ENCODE measurements at regions not wholly inside any gene's neighbourhood (a gene's known extent, or its start where the extent isn't known, plus 50 kb on each side); places are given as distances from the start of the nearest gene placed in this dataset.

DNA sequence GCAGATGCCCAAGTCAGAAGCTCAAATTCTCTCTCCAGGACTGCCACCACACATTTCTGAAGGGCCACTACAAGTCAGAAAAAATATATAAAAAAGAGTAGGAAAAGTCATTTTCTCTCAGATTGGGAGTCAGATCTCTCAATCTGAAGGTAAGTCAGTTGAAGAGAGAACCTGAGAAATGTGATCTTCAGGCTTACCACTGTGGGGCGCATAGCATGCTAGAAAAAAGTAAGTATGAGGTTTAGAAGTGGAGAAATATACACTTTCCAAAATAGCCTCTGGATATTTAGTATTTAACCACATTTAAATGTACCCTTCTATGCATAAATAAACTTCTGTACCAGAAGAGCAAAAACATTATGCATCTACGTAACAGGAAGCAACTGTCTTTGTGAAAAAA, 800.7 kb upstream of the CTNND2 start:
- BruUV-seq (replicated peaks), result no TSS peak
- H2AFZ ChIP-seq (ENCODE audit: low read depth, low read length, poor library complexity, severe bottlenecking), result no peak overlapping the region
- no peaks in the 10 kb centered on the region for H3K36me3 ChIP-seq (ENCODE audit: control insufficient read depth in 1 of 2, insufficient read depth in 2 of 2, low read length in 2 of 2)
- no peaks in the 10 kb centered on the region for H3K27me3 ChIP-seq (ENCODE audit: insufficient read depth, low read length)
- intact Hi-C loops (cut with micrococcal nuclease), result no loop called here
- no peaks in the 10 kb centered on the region for H3K4me1 ChIP-seq (ENCODE audit: control insufficient read depth in 1 of 2, insufficient read depth in 2 of 2, low read length in 2 of 2)
- peaks cover 7 to 18% of the 10 kb centered on the region in 2 experiments; a peak in 2 of 4 replicates for H3K9me3 ChIP-seq (ENCODE audit: control insufficient read depth in 1 of 2, insufficient read depth in 1 of 2, low read depth in 1 of 2, low read length in 2 of 2)
- no peak overlapping the region for H3K4me2 ChIP-seq (ENCODE audit: low read length)
- no peak overlapping the region for H3K27ac ChIP-seq (ENCODE audit: low read depth, low read length)
- no peak for TF ChIP-seq ZFX (IDR thresholded peaks at IDR 0.05)
- no peak for TF ChIP-seq EZH2 (IDR thresholded peaks at IDR 0.05)
- no peak for TF ChIP-seq EGR1 (IDR thresholded peaks at IDR 0.05; ENCODE audit: low read depth)
- TF ChIP-seq CEBPB (IDR thresholded peaks at IDR 0.05; ENCODE audit: low read depth), result no peak
- no peak for TF ChIP-seq POLR2A (IDR thresholded peaks at IDR 0.05; ENCODE audit: borderline replicate concordance, extremely low read depth, insufficient read depth, insufficient read length)
- TF ChIP-seq TCF7L2 (IDR thresholded peaks at IDR 0.05; ENCODE audit: borderline replicate concordance, extremely low read depth, insufficient read depth, insufficient read length), result no peak
- TF ChIP-seq RAD21 (IDR thresholded peaks at IDR 0.05; ENCODE audit: low read depth), result no peak
- TF ChIP-seq POLR2AphosphoS5 (IDR thresholded peaks at IDR 0.05; ENCODE audit: low read depth, low read length), result no peak
- no peak for TF ChIP-seq SIN3A (IDR thresholded peaks at IDR 0.05; ENCODE audit: low read depth)
- TF ChIP-seq SRF (IDR thresholded peaks at IDR 0.05; ENCODE audit: low read depth), result no peak
- TF ChIP-seq FOSL1 (IDR thresholded peaks at IDR 0.05; ENCODE audit: low read depth), result no peak
- TF ChIP-seq, protein P1, sequence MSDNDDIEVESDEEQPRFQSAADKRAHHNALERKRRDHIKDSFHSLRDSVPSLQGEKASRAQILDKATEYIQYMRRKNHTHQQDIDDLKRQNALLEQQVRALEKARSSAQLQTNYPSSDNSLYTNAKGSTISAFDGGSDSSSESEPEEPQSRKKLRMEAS (IDR thresholded peaks at IDR 0.05), result no peak
- ChIA-PET RAD21 (ENCODE audit: low non-redundant PET in 1 of 2, low total read pairs in 2 of 2, uncharacterized antibody in 2 of 2, unreplicated experiment in 2 of 2) (no interaction called here), POLR2A (no interaction called here), CTCF (no interaction called here)
- H3K79me2 ChIP-seq (ENCODE audit: insufficient read depth, low read length), result no peaks in the 10 kb centered on the region
- no peaks in the 10 kb centered on the region for H3K9me2 ChIP-seq (ENCODE audit: insufficient read depth)
- no peak overlapping the region for H3K9ac ChIP-seq (ENCODE audit: low read length)
- DNase-seq (ENCODE audit: low read depth, low spot score) (no peak), ATAC-seq (no peak)
- no peaks in the 10 kb centered on the region for H4K20me1 ChIP-seq (ENCODE audit: insufficient read depth)
- no peak overlapping the region for H3K4me3 ChIP-seq (replicated peaks in 1 of 2; ENCODE audit: low read depth in 1 of 2, low read length in 2 of 2)

DNA sequence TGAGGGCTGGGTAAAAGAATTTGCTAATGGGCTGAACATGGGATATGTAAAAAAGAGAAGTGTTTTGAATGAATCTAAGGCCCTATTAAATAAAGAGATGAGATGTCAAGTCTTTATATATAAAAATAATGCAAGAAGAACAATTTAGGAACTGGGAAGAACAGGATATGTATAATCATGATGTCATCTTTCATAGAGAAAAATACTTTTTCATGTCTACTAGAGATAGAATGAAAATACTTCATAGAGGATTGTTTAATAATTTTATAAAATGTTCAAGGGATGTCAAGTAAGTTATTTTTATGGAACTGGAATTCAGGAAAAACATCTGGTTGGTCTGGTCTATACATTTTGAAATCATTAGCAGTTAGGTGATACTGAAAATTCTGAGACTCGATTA, 799.0 kb upstream of the CTNND2 start:
- ChIA-PET CTCF (no interaction called here), POLR2A (no interaction called here), RAD21 (ENCODE audit: low non-redundant PET in 1 of 2, low total read pairs in 2 of 2, uncharacterized antibody in 2 of 2, unreplicated experiment in 2 of 2) (no interaction called here)
- intact Hi-C loops (cut with micrococcal nuclease), result no loop called here
- Histone ChIP-seq H3K4me1 (ENCODE audit: control insufficient read depth in 1 of 2, insufficient read depth in 2 of 2, low read length in 2 of 2) (no peaks in the 10 kb centered on the region), H3K4me3 (replicated peaks in 1 of 2; ENCODE audit: low read depth in 1 of 2, low read length in 2 of 2) (no peak overlapping the region), H3K4me2 (ENCODE audit: low read length) (no peak overlapping the region), H3K9me2 (ENCODE audit: insufficient read depth) (no peaks in the 10 kb centered on the region), H3K27ac (ENCODE audit: low read depth, low read length) (no peak overlapping the region), H3K9ac (ENCODE audit: low read length) (no peak overlapping the region), H2AFZ (ENCODE audit: low read depth, low read length, poor library complexity, severe bottlenecking) (no peak overlapping the region), H3K36me3 (ENCODE audit: control insufficient read depth in 1 of 2, insufficient read depth in 2 of 2, low read length in 2 of 2) (no peaks in the 10 kb centered on the region), H4K20me1 (ENCODE audit: insufficient read depth) (no peaks in the 10 kb centered on the region), H3K27me3 (ENCODE audit: insufficient read depth, low read length) (no peaks in the 10 kb centered on the region), H3K79me2 (ENCODE audit: insufficient read depth, low read length) (no peaks in the 10 kb centered on the region), H3K9me3 (ENCODE audit: control insufficient read depth in 1 of 2, insufficient read depth in 1 of 2, low read depth in 1 of 2, low read length in 2 of 2) (peaks cover 7 to 20% of the 10 kb centered on the region in 2 experiments; a peak in 2 of 4 replicates)
- ATAC-seq (no peak), DNase-seq (ENCODE audit: low read depth, low spot score) (no peak)
- TF ChIP-seq SRF (IDR thresholded peaks at IDR 0.05; ENCODE audit: low read depth), result no peak
- no peak for TF ChIP-seq YY1 (IDR thresholded peaks at IDR 0.05; ENCODE audit: extremely low read depth, insufficient replicate concordance, low read depth, low read length)
- TF ChIP-seq REST (IDR thresholded peaks at IDR 0.05; ENCODE audit: low read depth), result no peak
- no peak for TF ChIP-seq EZH2 (IDR thresholded peaks at IDR 0.05)
- TF ChIP-seq ELF1 (IDR thresholded peaks at IDR 0.05; ENCODE audit: borderline replicate concordance, low read depth), result no peak
- BruUV-seq (replicated peaks), result no TSS peak

Measured in HCT116 (cell line).